DMS79 treated with DMSO at 0.1 percent for 48 hours (cell line): ENCODE measurements at regions not wholly inside any gene's neighbourhood (a gene's known extent, or its start where the extent isn't known, plus 50 kb on each side); places are given as distances from the start of the nearest gene placed in this dataset.

ENCODE experiments used
- DNase-seq: peaks from one replicate; lab custom pipeline; 2025; lab: John Stamatoyannopoulos, UW

GRCh38 chr3:5069627-5070026 is 52.5 kb upstream of the ARL8B start:
- no peak for DNase-seq

- DNase-seq = no peak
Measured at GRCh38 chr3:5071061-5071460, 51.0 kb upstream of the ARL8B start.

DNA sequence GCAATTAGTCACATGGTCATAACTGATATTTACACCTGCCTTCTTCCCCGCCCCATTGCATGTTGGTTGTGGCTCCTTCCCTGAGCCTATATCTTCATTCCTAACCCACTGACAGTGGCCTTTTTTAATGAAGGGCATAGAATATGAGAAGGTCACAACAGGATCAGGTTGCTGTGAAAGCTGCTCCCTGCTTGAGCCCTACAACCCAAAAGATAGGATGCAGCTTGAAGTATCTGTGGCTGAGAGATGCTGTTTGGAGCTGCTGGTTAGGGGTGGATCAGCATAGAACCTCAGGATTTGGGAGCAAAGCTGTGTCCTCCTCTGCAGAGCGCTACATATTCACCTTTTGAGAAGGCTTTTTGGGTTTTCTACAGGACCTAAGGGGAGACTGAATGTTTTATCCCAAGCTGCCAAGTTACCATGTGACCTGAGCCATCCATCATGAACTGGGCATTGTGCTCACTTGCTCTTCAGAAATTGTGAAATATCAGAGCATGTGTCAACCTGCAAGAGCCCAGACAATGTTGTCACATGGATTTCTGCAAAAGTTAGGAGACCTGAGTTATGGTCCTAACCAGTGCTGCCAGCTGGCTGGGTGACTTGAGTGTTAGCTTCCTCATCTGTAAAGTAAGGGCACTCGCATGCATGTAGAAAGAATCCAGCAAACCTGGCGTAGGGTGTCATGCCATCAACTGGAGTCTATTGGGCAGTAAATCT is 49.8 kb upstream of the ARL8B start:
- DNase-seq = no peak
